ENCODE measurements at regions not wholly inside any gene's neighbourhood (a gene's known extent, or its start where the extent isn't known, plus 50 kb on each side); places are given as distances from the start of the nearest gene placed in this dataset.
A peak's percentile ranks its signal among the peaks of the same experiment; 100 is the strongest.

- Histone ChIP-seq H3K9me3 (no peaks in the 10 kb centered on the region), H3K36me3 (no peaks in the 10 kb centered on the region), H3K4me3 (replicated peaks in 1 of 3) (no peak overlapping the region), H3K27me3 (no peaks in the 10 kb centered on the region), H3K4me1 (no peaks in the 10 kb centered on the region), H3K27ac (no peak overlapping the region)
- 85 to 92% methylated on average over 2 of the region's 2 CpGs for WGBS, 2 donors
- no peak for DNase-seq
- TF ChIP-seq CTCF (IDR thresholded peaks at IDR 0.05) = no peak
- TF ChIP-seq POLR2A (IDR thresholded peaks at IDR 0.05) = no peak
- intact Hi-C loops (cut with DNase I) = no loop called here
Observed at GRCh38 chr2:63678085-63678484, 89.3 kb downstream of the MDH1 start.

DNA sequence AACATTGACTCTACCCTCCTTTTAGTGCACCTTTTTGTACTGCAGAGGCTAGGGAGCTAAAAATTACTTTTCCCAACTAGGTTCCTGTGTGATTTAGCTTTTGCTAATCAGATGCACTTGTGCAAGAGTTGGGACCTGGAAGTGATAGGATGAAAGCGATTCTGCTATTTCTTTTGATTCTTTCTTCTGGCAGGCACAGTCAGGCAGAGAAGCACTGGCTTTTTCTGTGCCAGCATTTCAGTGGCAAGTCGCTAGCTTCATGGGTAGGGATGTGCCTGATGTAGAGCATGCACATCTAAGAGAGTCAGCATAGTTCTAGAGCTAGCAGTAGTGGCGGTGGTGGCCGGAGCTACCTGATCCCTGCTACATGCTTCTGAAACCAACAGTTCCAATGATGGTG, 89.8 kb downstream of the MDH1 start:
- no peaks in the 10 kb centered on the region for H3K36me3 ChIP-seq
- intact Hi-C loops (cut with DNase I) = no loop called here

DNA sequence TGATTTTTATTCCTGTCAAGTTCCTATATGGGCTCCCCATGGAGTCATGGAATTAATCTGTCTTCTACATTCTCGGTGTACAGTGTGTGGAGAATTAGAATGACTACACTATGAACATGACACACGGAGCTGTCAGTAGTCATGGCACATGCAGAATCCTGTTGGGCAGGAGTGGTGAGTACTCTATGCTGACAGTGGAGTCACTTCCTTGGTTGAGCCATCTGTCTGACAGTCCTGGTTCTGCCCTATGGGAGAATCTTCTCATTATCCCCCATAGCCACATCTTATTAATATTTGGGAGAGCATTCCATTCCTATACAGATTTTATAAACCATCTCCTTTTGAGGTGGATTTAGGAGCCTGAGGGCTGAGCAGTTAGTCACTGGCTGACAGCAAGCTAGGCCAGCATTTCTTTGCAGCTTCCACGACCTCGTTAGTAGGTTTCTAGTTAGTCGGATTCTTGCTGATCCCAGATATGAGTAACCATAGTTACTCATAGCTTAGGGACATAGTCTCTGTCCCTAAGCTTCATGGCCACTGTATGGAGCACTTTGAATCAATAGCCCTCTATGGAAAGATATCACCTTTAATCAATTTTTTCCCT, 90.6 kb downstream of the MDH1 start:
- Histone ChIP-seq H3K36me3 (no peaks in the 10 kb centered on the region), H3K4me3 (replicated peaks in 1 of 3) (no peak overlapping the region), H3K27ac (no peak overlapping the region), H3K27me3 (no peaks in the 10 kb centered on the region), H3K4me1 (no peaks in the 10 kb centered on the region), H3K9me3 (no peaks in the 10 kb centered on the region)
- intact Hi-C loops (cut with DNase I) = no loop called here
- no peak for DNase-seq
- WGBS, 2 donors = 87 to 89% methylated on average over 5 of the region's 5 CpGs
- TF ChIP-seq POLR2A (IDR thresholded peaks at IDR 0.05) = no peak

More for the DNA sequence above, 89.8 kb downstream of the MDH1 start:
- Histone ChIP-seq H3K4me3 (replicated peaks in 1 of 3) (no peak overlapping the region), H3K9me3 (no peaks in the 10 kb centered on the region), H3K27me3 (no peaks in the 10 kb centered on the region), H3K4me1 (no peaks in the 10 kb centered on the region), H3K27ac (no peak overlapping the region)
- TF ChIP-seq CTCF (IDR thresholded peaks at IDR 0.05) (no peak), POLR2A (IDR thresholded peaks at IDR 0.05) (no peak)
- no peak for DNase-seq
- WGBS, 2 donors = 83 to 97% methylated on average over 4 of the region's 4 CpGs

GRCh38 chr2:63680455-63680854, 91.7 kb downstream of the MDH1 start:
- no peaks in the 10 kb centered on the region for H3K36me3 ChIP-seq
- H3K27me3 ChIP-seq = no peaks in the 10 kb centered on the region
- no peaks in the 10 kb centered on the region for H3K4me1 ChIP-seq
- 40 to 57% methylated on average over 1 of the region's 1 CpG for WGBS, 2 donors
- peak; percentile 17 to 21 for DNase-seq
- no peaks in the 10 kb centered on the region for H3K9me3 ChIP-seq
- no peak overlapping the region for H3K27ac ChIP-seq
- H3K4me3 ChIP-seq (replicated peaks in 1 of 3) = no peak overlapping the region
- TF ChIP-seq CTCF (IDR thresholded peaks at IDR 0.05) (no peak), POLR2A (IDR thresholded peaks at IDR 0.05) (no peak)
- intact Hi-C loops (cut with DNase I) = no loop called here

GRCh38 chr2:63681896-63682295, 93.1 kb downstream of the MDH1 start:
- TF ChIP-seq CTCF (IDR thresholded peaks at IDR 0.05) (no peak), POLR2A (IDR thresholded peaks at IDR 0.05) (no peak)
- Histone ChIP-seq H3K4me1 (no peaks in the 10 kb centered on the region), H3K9me3 (no peaks in the 10 kb centered on the region), H3K4me3 (replicated peaks in 1 of 3) (no peak overlapping the region), H3K27ac (no peak overlapping the region), H3K27me3 (no peaks in the 10 kb centered on the region), H3K36me3 (no peaks in the 10 kb centered on the region)
- WGBS, 2 donors = 100% methylated on average over 1 of the region's 1 CpG
- DNase-seq = no peak
- intact Hi-C loops (cut with DNase I) = no loop called here
